Hepatocyte (in vitro differentiated cells): ENCODE measurements at regions not wholly inside any gene's neighbourhood (a gene's known extent, or its start where the extent isn't known, plus 50 kb on each side); places are given as distances from the start of the nearest gene placed in this dataset.

Experiments used
- CTCF ChIP-seq: fragments of 200-600 bp; sonication (generic); IDR thresholded peaks from 2 replicates; pipeline ENCODE4 v1.5.1; 2016; ENCODE audit warnings: antibody characterized with exemption, mild to moderate bottlenecking; ENCODE audit not compliant: poor library complexity
- EZH2 ChIP-seq: fragments of 200-600 bp; sonication (generic); IDR thresholded peaks from 2 replicates; pipeline ENCODE4 v1.6.1; 2016; ENCODE audit warnings: antibody characterized with exemption, mild to moderate bottlenecking, borderline replicate concordance
- EZH2phosphoT487 ChIP-seq: fragments of 200-600 bp; sonication (generic); IDR thresholded peaks from one replicate; pipeline ENCODE4 v1.6.1; 2018; ENCODE audit warnings: antibody characterized with exemption, mild to moderate bottlenecking, low read depth, moderate library complexity; ENCODE audit not compliant: unreplicated experiment, severe bottlenecking

GRCh38 chr10:36026656-36027390, 384.7 kb upstream of the FZD8 start:
- TF ChIP-seq CTCF = no peak
- no peak for TF ChIP-seq EZH2
- TF ChIP-seq EZH2phosphoT487 = no peak
